ENCODE measurements at regions not wholly inside any gene's neighbourhood (a gene's known extent, or its start where the extent isn't known, plus 50 kb on each side); places are given as distances from the start of the nearest gene placed in this dataset.

DNA sequence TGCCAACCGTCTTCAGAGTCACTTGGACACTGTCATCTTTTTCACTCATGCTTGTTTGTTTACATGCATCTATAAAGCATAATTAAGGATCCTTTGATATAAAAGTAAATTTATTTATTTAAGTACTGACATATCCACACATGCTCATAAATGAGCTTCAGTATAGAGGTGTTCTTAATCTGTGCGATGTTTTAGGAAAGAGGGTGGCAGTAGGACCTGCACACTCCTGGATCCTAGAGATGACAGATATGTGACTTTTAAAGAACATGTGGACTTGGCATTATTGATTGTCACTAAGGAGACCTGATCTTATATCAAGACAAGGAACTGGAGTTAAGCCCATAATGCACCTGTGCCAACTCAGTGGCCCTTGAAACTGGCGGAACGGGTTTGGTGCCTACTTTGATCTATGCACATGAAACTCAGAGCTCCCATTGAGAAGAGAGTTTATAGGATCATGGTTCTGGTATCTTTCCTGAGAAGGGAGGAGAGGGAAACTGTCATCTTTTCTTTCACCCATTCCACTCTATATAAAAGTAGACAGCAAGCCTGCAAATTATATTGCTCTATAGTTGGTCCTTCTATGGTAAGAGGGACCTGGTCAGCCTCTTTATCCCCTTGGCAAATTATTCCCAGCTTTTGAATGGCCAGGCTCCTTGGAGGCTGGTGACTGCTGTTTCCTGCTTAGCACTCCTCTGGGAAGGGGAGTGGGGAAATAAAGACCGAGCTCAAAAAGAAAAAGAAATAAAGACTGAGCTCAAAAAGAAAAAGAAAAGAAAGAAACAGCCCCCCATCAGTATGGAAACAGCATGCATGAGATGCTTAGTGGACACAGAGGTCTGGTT, 57.8 kb upstream of the LIFR start:
- no peaks in the 10 kb centered on the region for H3K4me1 ChIP-seq
- peaks cover 0 to 16% (median 3%) of the 10 kb centered on the region in 3 donors for H3K9me3 ChIP-seq
- no peaks in the 10 kb centered on the region for H3K36me3 ChIP-seq
- DNase-seq: no peak
- no peak overlapping the region for H3K27ac ChIP-seq
- H3K27me3 ChIP-seq: no peaks in the 10 kb centered on the region
- intact Hi-C loops (cut with DNase I; ENCODE audit: low total_unique reads): no loop called here
- H3K4me3 ChIP-seq: no peak overlapping the region
- TF ChIP-seq, protein P1, sequence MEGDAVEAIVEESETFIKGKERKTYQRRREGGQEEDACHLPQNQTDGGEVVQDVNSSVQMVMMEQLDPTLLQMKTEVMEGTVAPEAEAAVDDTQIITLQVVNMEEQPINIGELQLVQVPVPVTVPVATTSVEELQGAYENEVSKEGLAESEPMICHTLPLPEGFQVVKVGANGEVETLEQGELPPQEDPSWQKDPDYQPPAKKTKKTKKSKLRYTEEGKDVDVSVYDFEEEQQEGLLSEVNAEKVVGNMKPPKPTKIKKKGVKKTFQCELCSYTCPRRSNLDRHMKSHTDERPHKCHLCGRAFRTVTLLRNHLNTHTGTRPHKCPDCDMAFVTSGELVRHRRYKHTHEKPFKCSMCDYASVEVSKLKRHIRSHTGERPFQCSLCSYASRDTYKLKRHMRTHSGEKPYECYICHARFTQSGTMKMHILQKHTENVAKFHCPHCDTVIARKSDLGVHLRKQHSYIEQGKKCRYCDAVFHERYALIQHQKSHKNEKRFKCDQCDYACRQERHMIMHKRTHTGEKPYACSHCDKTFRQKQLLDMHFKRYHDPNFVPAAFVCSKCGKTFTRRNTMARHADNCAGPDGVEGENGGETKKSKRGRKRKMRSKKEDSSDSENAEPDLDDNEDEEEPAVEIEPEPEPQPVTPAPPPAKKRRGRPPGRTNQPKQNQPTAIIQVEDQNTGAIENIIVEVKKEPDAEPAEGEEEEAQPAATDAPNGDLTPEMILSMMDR (IDR thresholded peaks at IDR 0.05): no peak

DNA sequence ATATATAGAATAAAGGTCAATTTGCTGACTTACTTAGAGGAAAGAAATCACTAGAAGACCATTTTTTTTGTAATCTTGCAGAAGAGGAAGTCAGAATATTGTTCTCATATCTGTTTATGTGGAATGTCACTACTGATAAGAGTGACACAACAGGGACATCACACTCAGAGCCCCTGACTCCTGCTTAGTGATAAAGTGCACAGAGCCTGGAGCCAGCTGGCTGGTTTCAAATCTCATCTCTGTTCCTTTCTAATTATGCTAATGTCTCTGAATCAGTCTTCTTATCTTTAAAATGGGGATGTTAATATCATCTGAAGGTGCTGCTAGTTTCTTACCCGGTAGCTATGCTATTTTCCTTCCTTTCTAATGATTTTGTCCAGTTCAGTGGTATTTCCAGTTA, 58.6 kb upstream of the LIFR start:
- DNase-seq: no peak

DNA sequence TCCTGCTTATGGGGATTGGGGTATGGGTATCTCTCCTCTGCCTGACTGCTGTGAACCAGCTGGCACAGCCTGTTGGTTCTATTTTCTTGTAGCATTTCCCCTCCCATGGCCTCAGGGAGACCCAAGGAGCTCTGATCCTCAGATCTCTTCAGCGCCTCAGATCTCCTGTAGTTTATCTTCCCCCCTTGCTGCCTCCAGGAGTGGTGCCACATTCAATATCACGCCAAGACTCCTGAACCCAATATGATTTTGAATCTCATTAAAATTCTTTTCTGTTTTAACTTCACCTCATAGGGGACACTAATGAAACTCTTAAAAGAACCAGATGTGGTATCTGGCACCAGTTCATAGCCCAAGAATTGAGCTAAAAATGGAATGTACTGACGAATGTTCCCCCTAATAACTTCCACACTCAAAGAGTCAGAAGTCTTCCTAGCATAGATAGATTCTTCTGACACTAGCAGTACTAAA, 59.6 kb upstream of the LIFR start:
- Histone ChIP-seq H3K27me3 (no peaks in the 10 kb centered on the region), H3K4me1 (no peaks in the 10 kb centered on the region), H3K27ac (no peak overlapping the region), H3K36me3 (no peaks in the 10 kb centered on the region), H3K4me3 (no peak overlapping the region), H3K9me3 (peaks cover 0 to 16% (median 3%) of the 10 kb centered on the region in 3 donors)
- intact Hi-C loops (cut with DNase I; ENCODE audit: low total_unique reads): no loop called here
- no peak for DNase-seq
- TF ChIP-seq, protein P1 (IDR thresholded peaks at IDR 0.05): no peak

More for the DNA sequence above, 58.6 kb upstream of the LIFR start:
- no peaks in the 10 kb centered on the region for H3K36me3 ChIP-seq
- peaks cover 0 to 16% (median 3%) of the 10 kb centered on the region in 3 donors for H3K9me3 ChIP-seq
- H3K4me3 ChIP-seq: no peak overlapping the region
- TF ChIP-seq, protein P1 (IDR thresholded peaks at IDR 0.05): no peak
- H3K27ac ChIP-seq: no peak overlapping the region
- no peaks in the 10 kb centered on the region for H3K4me1 ChIP-seq
- intact Hi-C loops (cut with DNase I; ENCODE audit: low total_unique reads): no loop called here
- H3K27me3 ChIP-seq: no peaks in the 10 kb centered on the region

DNA sequence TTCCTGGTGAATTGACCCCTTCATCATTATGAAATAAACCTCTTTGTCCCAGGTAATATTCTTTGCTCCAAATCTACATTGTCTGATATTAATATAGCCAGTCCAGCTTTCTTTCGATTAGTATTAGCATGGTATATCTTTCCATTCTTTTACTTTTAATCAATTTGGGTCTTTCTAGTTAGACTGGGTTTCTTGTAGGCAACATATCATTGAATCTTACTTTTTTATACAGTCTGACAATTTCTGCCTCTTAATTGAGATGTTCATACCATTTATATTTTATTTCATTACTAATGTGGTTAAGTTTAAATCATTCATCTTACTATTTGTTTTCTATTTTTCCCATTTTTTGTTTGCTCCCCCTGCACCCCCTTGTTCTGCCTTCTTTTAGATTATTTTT, 61.7 kb upstream of the LIFR start:
- H3K4me1 ChIP-seq: no peaks in the 10 kb centered on the region
- DNase-seq: no peak
- H3K4me3 ChIP-seq: no peak overlapping the region
- H3K36me3 ChIP-seq: no peaks in the 10 kb centered on the region
- H3K9me3 ChIP-seq: peaks cover 0 to 16% (median 3%) of the 10 kb centered on the region in 3 donors
- TF ChIP-seq, protein P1 (IDR thresholded peaks at IDR 0.05): no peak
- intact Hi-C loops (cut with DNase I; ENCODE audit: low total_unique reads): no loop called here
- no peaks in the 10 kb centered on the region for H3K27me3 ChIP-seq
- no peak overlapping the region for H3K27ac ChIP-seq

DNA sequence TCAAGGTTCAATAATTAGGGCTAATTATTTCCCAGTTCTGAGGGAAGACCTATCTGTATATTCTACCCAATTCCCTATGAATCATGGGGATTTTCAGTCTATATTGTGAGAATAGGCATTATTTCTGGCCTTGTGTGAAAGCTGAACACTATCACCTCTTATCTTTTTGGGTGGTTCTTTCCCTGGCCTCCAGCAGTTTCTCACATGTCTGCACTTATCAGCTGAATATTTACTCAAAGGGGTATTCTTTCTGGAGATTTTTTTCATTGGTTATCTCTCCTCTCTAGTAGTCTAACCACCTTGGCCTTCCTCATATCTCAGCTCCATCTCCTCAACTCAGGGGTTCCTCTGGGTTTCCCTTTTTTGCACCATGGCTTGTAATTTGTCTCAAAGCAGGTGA, 64.9 kb upstream of the LIFR start:
- H3K4me3 ChIP-seq: no peak overlapping the region
- no peaks in the 10 kb centered on the region for H3K27me3 ChIP-seq
- intact Hi-C loops (cut with DNase I; ENCODE audit: low total_unique reads): no loop called here
- H3K4me1 ChIP-seq: no peaks in the 10 kb centered on the region
- H3K36me3 ChIP-seq: no peaks in the 10 kb centered on the region
- TF ChIP-seq, protein P1 (IDR thresholded peaks at IDR 0.05): no peak
- peaks cover 0 to 16% (median 3%) of the 10 kb centered on the region in 3 donors for H3K9me3 ChIP-seq
- H3K27ac ChIP-seq: no peak overlapping the region
- no peak for DNase-seq

All from tibial artery (tissue), 4 donors.